HepG2 (cell line): ENCODE measurements at regions not wholly inside any gene's neighbourhood (a gene's known extent, or its start where the extent isn't known, plus 50 kb on each side); places are given as distances from the start of the nearest gene placed in this dataset.

Experiments
- CAMTA2 ChIP-seq: sonication (generic); formaldehyde crosslinking; IDR thresholded peaks from 2 replicates; pipeline ENCODE4 v1.4.0; 2020; ENCODE audit warnings: mild to moderate bottlenecking, missing genetic modification reagents, borderline replicate concordance
- POLR2AphosphoS5 ChIP-seq: IDR thresholded peaks from 2 replicates; pipeline ENCODE4 v1.6.1; 2012; ENCODE audit warnings: low read depth, low read length
- SP2 ChIP-seq: sonication (generic); formaldehyde crosslinking; IDR thresholded peaks from 2 replicates; pipeline ENCODE4 v1.5.1; 2020; ENCODE audit warnings: mild to moderate bottlenecking, missing genetic modification reagents
- TF ChIP-seq, protein P1 (sequence below): sonication (generic); formaldehyde crosslinking; IDR thresholded peaks from 2 replicates; pipeline ENCODE4 v1.4.0; 2020; ENCODE audit warnings: low read depth, mild to moderate bottlenecking, missing genetic modification reagents
- TF ChIP-seq, protein P2 (sequence below): fragments of 450-650 bp; IDR thresholded peaks from 2 replicates; pipeline ENCODE4 v1.6.1; 2017; ENCODE audit warnings: mild to moderate bottlenecking
- TF ChIP-seq, protein P3 (sequence below): sonication (generic); formaldehyde crosslinking; IDR thresholded peaks from 2 replicates; pipeline ENCODE4 v1.8.0; 2022; ENCODE audit warnings: mild to moderate bottlenecking, missing genetic modification reagents; ENCODE audit not compliant: insufficient replicate concordance

DNA sequence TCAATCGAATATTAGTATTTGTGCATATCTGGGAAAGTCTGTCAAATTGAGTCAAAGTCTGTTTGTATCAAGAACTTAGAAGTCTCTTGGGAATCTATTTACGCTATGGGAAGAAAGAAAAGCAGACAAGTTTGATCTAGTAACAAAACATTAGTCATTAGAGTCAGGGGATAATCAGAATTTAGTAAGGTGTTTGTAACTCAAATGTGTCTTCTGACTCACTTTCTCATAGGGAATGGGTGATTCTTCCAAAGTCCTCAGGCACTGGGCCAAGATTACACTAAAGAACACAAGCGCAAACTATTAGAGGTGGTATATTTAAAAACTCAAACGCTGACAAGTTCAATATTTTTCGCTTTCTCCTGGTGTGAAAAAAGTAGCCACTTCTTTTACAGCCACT lies 926.5 kb downstream of the PDHA2 start:
- TF ChIP-seq, protein P1, sequence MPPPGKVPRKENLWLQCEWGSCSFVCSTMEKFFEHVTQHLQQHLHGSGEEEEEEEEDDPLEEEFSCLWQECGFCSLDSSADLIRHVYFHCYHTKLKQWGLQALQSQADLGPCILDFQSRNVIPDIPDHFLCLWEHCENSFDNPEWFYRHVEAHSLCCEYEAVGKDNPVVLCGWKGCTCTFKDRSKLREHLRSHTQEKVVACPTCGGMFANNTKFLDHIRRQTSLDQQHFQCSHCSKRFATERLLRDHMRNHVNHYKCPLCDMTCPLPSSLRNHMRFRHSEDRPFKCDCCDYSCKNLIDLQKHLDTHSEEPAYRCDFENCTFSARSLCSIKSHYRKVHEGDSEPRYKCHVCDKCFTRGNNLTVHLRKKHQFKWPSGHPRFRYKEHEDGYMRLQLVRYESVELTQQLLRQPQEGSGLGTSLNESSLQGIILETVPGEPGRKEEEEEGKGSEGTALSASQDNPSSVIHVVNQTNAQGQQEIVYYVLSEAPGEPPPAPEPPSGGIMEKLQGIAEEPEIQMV (CRISPR knock-in tag) = no peak
- no peak for TF ChIP-seq SP2
- TF ChIP-seq, protein P2, sequence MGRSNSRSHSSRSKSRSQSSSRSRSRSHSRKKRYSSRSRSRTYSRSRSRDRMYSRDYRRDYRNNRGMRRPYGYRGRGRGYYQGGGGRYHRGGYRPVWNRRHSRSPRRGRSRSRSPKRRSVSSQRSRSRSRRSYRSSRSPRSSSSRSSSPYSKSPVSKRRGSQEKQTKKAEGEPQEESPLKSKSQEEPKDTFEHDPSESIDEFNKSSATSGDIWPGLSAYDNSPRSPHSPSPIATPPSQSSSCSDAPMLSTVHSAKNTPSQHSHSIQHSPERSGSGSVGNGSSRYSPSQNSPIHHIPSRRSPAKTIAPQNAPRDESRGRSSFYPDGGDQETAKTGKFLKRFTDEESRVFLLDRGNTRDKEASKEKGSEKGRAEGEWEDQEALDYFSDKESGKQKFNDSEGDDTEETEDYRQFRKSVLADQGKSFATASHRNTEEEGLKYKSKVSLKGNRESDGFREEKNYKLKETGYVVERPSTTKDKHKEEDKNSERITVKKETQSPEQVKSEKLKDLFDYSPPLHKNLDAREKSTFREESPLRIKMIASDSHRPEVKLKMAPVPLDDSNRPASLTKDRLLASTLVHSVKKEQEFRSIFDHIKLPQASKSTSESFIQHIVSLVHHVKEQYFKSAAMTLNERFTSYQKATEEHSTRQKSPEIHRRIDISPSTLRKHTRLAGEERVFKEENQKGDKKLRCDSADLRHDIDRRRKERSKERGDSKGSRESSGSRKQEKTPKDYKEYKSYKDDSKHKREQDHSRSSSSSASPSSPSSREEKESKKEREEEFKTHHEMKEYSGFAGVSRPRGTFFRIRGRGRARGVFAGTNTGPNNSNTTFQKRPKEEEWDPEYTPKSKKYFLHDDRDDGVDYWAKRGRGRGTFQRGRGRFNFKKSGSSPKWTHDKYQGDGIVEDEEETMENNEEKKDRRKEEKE = no peak
- TF ChIP-seq, protein P3, sequence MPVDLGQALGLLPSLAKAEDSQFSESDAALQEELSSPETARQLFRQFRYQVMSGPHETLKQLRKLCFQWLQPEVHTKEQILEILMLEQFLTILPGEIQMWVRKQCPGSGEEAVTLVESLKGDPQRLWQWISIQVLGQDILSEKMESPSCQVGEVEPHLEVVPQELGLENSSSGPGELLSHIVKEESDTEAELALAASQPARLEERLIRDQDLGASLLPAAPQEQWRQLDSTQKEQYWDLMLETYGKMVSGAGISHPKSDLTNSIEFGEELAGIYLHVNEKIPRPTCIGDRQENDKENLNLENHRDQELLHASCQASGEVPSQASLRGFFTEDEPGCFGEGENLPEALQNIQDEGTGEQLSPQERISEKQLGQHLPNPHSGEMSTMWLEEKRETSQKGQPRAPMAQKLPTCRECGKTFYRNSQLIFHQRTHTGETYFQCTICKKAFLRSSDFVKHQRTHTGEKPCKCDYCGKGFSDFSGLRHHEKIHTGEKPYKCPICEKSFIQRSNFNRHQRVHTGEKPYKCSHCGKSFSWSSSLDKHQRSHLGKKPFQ (CRISPR knock-in tag) = no peak
- TF ChIP-seq CAMTA2 (CRISPR knock-in tag) = no peak
- TF ChIP-seq POLR2AphosphoS5 = no peak
